Stimulated activated naive CD4-positive, alpha-beta T cell (primary cell): ENCODE measurements at regions not wholly inside any gene's neighbourhood (a gene's known extent, or its start where the extent isn't known, plus 50 kb on each side); places are given as distances from the start of the nearest gene placed in this dataset.

Experiments used
- DNase-seq, 6 experiments: peaks; one replicate each; lab custom pipeline; 2025; lab: John Stamatoyannopoulos, UW

GRCh38 chr14:87102811-87103378 lies 890.1 kb downstream of the GALC start:
- no peak for DNase-seq

GRCh38 chr14:87097015-87097414 lies 896.0 kb downstream of the GALC start:
- DNase-seq = no peak

GRCh38 chr14:87094913-87095312 lies 898.1 kb downstream of the GALC start:
- DNase-seq = no peak

GRCh38 chr14:87088588-87088987 lies 904.4 kb downstream of the GALC start:
- DNase-seq = no peak

- no peak for DNase-seq
Measured at GRCh38 chr14:87087881-87088280, 905.1 kb downstream of the GALC start.

- no peak for DNase-seq
Measured at GRCh38 chr14:87084908-87085307, 908.1 kb downstream of the GALC start.

GRCh38 chr14:87082917-87083316 lies 910.1 kb downstream of the GALC start:
- DNase-seq = no peak

- no peak for DNase-seq
Measured at GRCh38 chr14:87081004-87081403, 912.0 kb downstream of the GALC start.

- DNase-seq = no peak
Measured at GRCh38 chr14:87080146-87080545, 912.8 kb downstream of the GALC start.

- no peak for DNase-seq
Measured at GRCh38 chr14:87079416-87079815, 913.6 kb downstream of the GALC start.

GRCh38 chr14:87076922-87077321 lies 916.1 kb downstream of the GALC start:
- no peak for DNase-seq

GRCh38 chr14:87076146-87076545 lies 916.8 kb downstream of the GALC start:
- no peak for DNase-seq

- no peak for DNase-seq
Measured at GRCh38 chr14:87073880-87074570, 919.0 kb downstream of the GALC start.

- no peak for DNase-seq
Measured at GRCh38 chr14:87067591-87067990, 925.4 kb downstream of the GALC start.

- DNase-seq = no peak
Measured at GRCh38 chr14:87067061-87067460, 925.9 kb downstream of the GALC start.

GRCh38 chr14:87066221-87066817 lies 926.7 kb downstream of the GALC start:
- DNase-seq = no peak

GRCh38 chr14:87065366-87065765 lies 927.6 kb downstream of the GALC start:
- no peak for DNase-seq

GRCh38 chr14:87063181-87063580 lies 929.8 kb downstream of the GALC start:
- DNase-seq = no peak

GRCh38 chr14:87060405-87060804 lies 932.6 kb downstream of the GALC start:
- DNase-seq = no peak

- DNase-seq = no peak
Measured at GRCh38 chr14:87059060-87059839, 933.7 kb downstream of the GALC start.

GRCh38 chr14:87055007-87055406 lies 938.0 kb downstream of the GALC start:
- no peak for DNase-seq

- DNase-seq = no peak
Measured at GRCh38 chr14:87052646-87053225, 940.2 kb downstream of the GALC start.
